ENCODE measurements at regions not wholly inside any gene's neighbourhood (a gene's known extent, or its start where the extent isn't known, plus 50 kb on each side); places are given as distances from the start of the nearest gene placed in this dataset.

DNA sequence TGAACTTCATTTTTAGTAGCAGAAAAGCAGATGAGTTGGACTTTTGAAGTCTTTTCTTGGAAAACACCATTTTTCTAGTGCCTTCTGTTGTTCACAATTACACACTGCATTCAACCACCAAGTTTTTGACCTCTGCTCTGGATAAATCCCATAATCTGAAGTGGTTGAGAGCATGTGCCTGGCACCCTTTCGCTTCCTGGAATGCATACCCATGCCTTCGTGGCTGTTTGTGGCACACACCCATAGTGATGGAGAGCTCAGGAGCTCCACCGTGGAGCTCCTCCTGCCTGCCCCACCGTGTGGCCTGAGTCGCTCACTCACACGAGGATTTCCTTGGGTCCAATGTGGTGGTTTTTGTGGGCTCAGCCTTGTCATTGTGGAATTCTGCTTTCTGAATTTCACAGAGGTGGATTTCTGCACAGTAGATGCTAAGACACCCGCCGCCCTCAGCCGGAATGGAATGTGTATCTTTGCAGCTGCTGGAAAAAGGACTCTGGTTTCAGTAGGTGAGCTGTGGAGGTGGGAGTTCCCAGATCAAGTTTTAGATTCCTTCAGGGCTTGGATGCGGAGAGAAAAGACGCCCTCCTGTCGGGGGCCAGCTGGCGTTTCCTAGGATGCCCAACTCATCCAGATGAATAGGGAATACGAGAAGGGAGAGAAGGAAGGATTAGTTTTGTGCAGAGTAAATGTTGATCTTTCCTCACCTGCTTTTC lies 500.4 kb downstream of the IRX1 start:
- no peak for DNase-seq (ENCODE audit: low spot score in 2 of 2)
- WGBS, 2 donors = 44 to 55% methylated on average over 14 of the region's 14 CpGs
- intact Hi-C loops (cut with DNase I; ENCODE audit: low total_unique reads) = no loop called here
- H3K4me3 ChIP-seq (ENCODE audit: low read depth, poor library complexity, severe bottlenecking) = no peak overlapping the region
- TF ChIP-seq, protein P1, sequence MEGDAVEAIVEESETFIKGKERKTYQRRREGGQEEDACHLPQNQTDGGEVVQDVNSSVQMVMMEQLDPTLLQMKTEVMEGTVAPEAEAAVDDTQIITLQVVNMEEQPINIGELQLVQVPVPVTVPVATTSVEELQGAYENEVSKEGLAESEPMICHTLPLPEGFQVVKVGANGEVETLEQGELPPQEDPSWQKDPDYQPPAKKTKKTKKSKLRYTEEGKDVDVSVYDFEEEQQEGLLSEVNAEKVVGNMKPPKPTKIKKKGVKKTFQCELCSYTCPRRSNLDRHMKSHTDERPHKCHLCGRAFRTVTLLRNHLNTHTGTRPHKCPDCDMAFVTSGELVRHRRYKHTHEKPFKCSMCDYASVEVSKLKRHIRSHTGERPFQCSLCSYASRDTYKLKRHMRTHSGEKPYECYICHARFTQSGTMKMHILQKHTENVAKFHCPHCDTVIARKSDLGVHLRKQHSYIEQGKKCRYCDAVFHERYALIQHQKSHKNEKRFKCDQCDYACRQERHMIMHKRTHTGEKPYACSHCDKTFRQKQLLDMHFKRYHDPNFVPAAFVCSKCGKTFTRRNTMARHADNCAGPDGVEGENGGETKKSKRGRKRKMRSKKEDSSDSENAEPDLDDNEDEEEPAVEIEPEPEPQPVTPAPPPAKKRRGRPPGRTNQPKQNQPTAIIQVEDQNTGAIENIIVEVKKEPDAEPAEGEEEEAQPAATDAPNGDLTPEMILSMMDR (IDR thresholded peaks at IDR 0.05) = no peak
- no peak for TF ChIP-seq POLR2A (IDR thresholded peaks at IDR 0.05)

DNA sequence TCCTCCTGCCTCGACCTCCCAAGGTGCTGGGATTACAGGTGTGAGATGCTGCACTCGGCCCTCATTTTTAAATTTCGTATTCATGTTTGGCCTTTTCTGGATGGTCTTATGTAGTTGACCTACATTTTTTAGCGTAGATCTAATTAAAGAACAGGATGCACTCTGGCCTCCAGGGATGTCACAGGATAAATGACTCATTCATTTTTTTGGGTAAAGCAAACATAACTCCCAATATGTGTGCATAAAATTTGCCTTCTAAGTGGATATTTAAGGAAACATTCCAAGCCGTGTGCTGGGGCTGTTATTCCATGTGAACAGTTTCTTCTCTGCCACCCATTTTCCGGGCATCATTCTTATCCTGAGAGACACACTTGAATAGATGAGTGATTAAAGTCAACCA lies 501.6 kb downstream of the IRX1 start:
- no peak for DNase-seq (ENCODE audit: low spot score in 2 of 2)
- TF ChIP-seq POLR2A (IDR thresholded peaks at IDR 0.05) = no peak
- TF ChIP-seq, protein P1 (IDR thresholded peaks at IDR 0.05) = no peak
- H3K4me3 ChIP-seq (ENCODE audit: low read depth, poor library complexity, severe bottlenecking) = no peak overlapping the region
- intact Hi-C loops (cut with DNase I; ENCODE audit: low total_unique reads) = no loop called here
- WGBS, 2 donors = 54 to 69% methylated on average over 6 of the region's 6 CpGs

DNA sequence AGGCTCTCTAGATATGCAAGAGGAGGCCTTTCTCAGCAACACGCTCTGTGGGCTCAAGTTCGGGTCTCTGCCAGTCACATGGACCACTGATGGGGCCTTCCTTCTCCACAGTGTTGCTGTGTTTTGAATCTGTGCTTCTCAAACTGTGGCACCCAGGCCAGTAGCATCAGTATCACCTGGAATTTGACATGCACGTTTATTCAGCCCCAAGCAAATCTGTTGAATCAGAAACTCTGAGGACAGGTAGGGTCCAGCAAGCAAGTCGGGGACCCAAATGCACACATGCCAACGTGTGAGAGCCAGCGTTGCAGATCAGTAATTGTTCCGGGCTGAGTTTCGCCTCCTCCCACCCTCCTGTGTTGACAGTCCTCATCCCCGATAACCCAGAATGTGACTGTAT lies 502.6 kb downstream of the IRX1 start:
- intact Hi-C loops (cut with DNase I; ENCODE audit: low total_unique reads) = no loop called here
- WGBS, 2 donors = 90 to 93% methylated on average over 9 of the region's 9 CpGs
- no peak overlapping the region for H3K4me3 ChIP-seq (ENCODE audit: low read depth, poor library complexity, severe bottlenecking)
- DNase-seq (ENCODE audit: low spot score in 2 of 2) = no peak
- TF ChIP-seq, protein P1 (IDR thresholded peaks at IDR 0.05) = no peak
- TF ChIP-seq POLR2A (IDR thresholded peaks at IDR 0.05) = no peak

DNA sequence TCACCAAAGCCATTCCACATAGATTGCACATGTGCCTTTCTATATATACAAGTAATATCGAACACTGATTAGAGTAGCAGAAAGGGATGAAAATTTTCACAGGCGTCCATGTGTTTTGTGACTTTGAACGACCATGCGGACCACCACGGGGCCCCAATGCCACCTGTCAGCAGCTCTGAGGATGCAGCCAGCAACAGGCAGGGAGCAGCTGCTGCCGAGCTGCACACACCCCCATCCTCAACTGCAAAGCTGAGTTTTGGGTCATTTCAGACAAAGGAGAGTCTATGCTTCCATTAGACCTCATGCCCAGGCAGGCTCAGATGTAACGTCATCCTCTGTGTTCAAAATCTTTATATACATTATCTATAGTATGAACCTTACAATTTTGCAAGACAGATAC lies 503.8 kb downstream of the IRX1 start:
- intact Hi-C loops (cut with DNase I; ENCODE audit: low total_unique reads) = no loop called here
- no peak overlapping the region for H3K4me3 ChIP-seq (ENCODE audit: low read depth, poor library complexity, severe bottlenecking)
- no peak for TF ChIP-seq POLR2A (IDR thresholded peaks at IDR 0.05)
- TF ChIP-seq, protein P1 (IDR thresholded peaks at IDR 0.05) = no peak
- no peak for DNase-seq (ENCODE audit: low spot score in 2 of 2)
- 73 to 76% methylated on average over 7 of the region's 7 CpGs for WGBS, 2 donors

DNA sequence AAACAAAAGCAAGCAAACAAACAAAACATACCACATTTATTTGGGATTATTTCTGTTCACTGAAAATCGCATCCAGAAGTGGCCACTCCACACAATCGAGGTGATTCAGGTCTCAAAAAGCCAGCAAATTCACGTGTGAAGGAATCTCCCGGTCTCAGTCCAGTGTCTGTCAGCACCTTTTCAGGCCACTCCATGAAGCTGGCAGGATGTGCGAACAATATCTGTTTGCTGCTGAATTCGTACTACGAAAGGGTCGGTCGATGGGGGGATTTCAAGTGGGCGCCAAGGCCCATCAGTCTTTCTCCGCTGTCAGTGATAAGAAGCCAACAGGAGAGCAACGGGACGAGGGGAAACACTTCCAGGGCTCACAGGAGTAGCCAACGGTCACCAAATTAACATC lies 505.1 kb downstream of the IRX1 start:
- no peak for TF ChIP-seq POLR2A (IDR thresholded peaks at IDR 0.05)
- TF ChIP-seq, protein P1 (IDR thresholded peaks at IDR 0.05) = no peak
- no peak overlapping the region for H3K4me3 ChIP-seq (ENCODE audit: low read depth, poor library complexity, severe bottlenecking)
- 82% methylated on average over 14 of the region's 14 CpGs for WGBS, 2 donors
- intact Hi-C loops (cut with DNase I; ENCODE audit: low total_unique reads) = no loop called here
- no peak for DNase-seq (ENCODE audit: low spot score in 2 of 2)

DNA sequence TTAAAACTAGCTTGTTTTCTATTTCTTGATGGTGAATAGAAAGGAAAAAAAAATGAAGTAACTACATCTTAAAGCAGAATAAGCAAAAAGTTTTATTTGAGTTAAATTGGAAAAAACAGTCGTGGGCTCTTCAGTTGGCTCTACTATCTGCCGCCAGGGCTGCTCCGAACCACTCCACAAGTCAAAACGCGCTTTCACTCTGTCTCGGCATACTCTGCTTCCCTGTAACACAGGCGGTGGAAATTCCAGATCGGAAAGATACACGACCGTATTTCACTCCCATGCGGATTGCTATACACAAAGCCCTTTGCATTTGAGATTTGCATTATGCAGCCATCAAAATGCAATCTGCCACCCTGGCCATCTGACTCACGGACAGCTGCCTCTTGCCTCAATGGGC lies 505.6 kb downstream of the IRX1 start:
- H3K4me3 ChIP-seq (ENCODE audit: low read depth, poor library complexity, severe bottlenecking) = no peak overlapping the region
- no peak for DNase-seq (ENCODE audit: low spot score in 2 of 2)
- 55 to 68% methylated on average over 12 of the region's 12 CpGs for WGBS, 2 donors
- TF ChIP-seq, protein P1 (IDR thresholded peaks at IDR 0.05) = no peak
- TF ChIP-seq POLR2A (IDR thresholded peaks at IDR 0.05) = no peak
- intact Hi-C loops (cut with DNase I; ENCODE audit: low total_unique reads) = no loop called here
